ENCODE measurements at regions not wholly inside any gene's neighbourhood (a gene's known extent, or its start where the extent isn't known, plus 50 kb on each side); places are given as distances from the start of the nearest gene placed in this dataset.
"Not testable (repeated sequence)": the region's sequence is repeated elsewhere in the genome, so short reads cannot be mapped to it uniquely, and the experiment has no call there.

DNA sequence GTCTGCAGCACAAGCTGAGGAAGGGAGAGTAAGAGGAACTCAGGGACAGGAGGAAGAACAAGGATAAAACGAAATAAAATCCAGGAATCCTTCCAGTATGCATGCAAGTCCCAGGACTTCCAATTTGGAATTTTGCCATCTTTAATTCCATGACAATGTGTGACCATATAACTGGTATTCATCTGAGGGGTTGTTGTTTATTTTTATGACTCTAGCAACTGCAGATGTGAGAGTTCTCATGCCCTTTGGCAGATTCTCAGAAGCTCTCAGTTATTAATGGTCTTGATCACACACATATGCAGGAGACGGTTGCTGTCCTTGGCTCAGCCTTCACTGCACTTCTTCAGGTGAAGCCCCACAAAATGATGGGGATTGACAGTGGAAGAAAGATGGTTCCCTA is 148.2 kb downstream of the SMIM20 start:
- in situ Hi-C loops (cut with MboI; ENCODE audit: low sequenced_read_pairs): no loop called here

DNA sequence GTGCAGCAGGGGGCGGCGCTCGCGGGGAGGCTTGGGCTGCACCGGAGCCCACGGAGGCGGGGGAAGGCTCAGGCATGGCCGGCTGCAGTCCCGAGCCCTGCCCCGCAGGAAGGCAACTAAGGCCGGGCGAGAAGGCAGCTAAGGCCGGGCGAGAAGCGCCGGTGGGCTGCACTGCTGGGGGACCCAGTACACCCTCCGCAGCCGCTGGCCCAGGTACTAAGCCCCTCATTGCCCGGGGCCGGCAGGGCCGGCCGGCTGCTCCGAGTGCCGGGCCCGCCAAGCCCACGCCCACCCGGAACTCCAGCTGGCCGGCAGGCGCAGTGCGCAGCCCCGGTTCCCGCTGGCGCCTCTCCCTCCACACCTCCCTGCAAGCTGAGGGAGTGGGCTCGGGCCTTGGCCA is 150.0 kb downstream of the SMIM20 start:
- in situ Hi-C loops (cut with MboI; ENCODE audit: low sequenced_read_pairs): not testable (repeated sequence)

DNA sequence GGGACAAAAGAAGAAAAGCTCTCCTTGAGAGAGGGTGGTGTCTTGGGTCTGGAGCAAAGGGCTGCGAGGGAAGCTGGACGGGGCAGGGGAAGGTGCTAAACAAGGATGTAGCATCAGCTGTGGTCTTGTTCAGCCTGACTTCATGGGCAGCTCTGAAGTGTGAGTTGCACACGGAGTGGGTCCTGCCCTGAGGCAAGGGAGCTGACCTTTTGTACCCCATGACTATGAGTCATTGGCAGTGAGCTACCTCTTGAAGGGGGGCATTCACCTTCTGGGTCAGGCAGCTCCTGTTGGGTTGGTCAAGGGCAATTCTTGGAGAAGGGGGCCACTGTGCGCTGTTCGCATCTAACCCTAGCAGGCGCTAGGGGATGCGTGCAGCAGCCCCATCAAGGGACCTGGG is 151.8 kb downstream of the SMIM20 start:
- in situ Hi-C loops (cut with MboI; ENCODE audit: low sequenced_read_pairs): no loop called here

DNA sequence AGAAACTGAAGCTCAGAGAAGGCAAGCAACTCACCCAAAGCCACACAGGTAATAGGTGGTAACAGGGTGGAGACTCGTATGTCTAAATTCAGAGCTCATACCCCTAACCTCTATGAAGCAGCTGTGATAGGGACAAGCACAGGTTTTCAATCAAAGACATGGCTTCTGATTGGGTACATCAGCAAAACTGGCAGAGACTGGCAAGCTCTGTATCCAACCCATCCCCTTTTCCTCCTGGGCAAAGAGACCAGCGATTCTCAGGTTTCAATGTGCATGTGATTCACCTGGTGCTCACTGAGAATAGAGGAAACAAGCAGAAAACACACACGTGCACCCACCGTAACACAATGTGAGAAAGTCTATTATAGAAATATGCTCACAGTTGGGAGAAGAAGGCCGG is 153.0 kb downstream of the SMIM20 start:
- in situ Hi-C loops (cut with MboI; ENCODE audit: low sequenced_read_pairs): no loop called here

DNA sequence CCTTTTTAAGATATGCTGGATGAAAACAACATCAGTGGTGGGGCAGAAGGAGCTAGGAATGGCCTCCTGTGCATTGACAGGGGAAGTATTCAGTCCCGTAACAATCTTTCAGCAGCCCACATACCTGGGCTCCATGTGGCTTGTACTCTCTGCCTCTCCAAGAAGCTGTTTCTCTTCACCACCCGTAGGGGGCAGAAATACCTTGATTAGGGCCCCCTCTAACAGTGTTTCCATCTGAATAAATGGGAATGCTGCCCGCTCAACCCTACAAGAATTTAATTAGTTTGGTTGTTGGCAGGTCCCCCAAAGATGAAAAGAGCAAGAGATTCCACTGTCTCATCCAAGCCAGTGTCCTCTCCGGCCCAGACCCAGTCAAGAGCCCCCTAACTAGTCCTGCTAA is 155.2 kb downstream of the SMIM20 start:
- in situ Hi-C loops (cut with MboI; ENCODE audit: low sequenced_read_pairs): no loop called here

DNA sequence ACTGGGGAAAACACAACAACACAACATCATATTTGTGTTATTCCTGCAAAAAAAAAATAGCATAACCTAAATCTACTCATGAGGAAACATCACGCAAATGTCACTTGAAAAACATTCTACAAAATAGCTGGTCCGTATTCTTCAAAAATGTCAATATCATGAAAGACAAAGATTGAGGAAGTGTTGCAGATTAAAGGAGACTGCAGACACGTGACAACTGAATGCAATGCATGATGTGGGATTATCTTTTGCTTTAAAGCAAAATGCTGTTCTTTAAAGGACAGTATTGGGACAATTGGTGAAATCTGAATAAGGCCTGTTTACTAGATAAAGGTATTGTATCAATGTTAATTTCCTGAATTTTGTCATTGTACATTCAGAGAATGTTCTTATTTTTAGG is 157.7 kb downstream of the SMIM20 start:
- in situ Hi-C loops (cut with MboI; ENCODE audit: low sequenced_read_pairs): loop anchor here (10.0 kb wide), 1 partner anchor 253 kb away; the partner anchor contains the start of gene RBPJ

DNA sequence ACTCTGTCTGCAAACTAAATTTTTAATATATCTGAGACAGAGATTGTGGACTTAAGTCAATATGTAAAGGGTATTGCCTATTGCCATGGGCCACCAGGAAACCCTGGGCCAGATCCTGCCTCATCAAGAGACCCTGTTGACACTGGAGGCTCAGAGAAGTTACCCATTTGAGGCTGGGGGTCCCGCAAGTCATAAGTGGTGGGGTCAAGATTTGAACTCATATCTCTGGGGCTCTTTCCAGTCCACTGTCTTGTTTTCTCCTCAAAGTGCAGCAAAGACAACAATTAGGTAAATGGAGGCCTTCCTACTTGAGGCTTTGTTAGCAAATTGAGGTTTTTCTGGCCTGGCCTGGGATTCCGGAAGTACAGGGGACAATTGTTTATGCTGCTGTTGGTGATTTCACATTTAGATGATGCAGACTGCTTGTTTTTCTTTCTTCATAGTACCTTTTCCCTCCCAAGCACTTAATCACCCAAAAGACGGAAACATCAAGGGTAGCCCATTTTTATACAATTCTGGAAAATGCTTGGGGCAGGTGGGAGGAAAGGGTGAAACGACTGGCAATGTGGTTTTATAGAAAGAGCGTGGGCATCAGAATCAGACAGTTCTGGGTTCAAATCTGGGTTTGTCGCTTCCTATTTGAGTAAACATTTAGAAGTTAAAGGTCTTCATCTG is 160.0 kb downstream of the SMIM20 start:
- in situ Hi-C loops (cut with MboI; ENCODE audit: low sequenced_read_pairs): loop anchor here (10.0 kb wide), 1 partner anchor 251 kb away; the partner anchor contains the start of gene RBPJ

DNA sequence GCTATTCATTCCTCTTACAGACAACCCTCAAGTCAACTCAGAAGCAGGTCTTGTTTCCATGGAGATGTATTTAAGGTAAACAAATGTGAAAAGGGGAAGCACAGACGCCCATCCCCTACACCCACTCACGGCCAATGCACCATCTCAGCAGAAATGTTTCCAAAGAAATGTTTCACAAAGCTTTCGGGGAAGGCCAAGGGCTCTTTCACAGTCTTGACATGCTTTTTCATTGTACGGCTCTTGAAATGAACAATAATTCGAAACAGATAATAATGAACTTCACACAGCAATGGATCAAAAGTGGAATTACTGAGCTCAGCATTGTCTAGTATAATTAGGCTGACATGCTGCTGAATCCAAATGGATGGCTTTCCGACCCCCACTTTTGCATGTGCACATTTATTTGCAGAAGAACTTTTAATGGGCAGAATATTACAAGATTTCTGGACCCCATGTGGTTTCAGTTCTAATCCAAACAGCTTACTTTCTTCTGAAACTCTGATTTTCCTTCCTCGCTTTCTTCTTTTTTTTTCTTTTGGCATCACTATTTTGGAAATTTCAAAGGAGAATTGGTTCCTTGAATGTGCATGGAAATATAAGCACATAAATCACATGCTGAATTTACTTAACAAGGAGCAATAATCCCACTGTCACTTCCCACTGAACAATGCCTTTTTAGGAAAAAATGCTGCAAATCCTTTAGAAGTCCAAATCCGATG is 160.9 kb downstream of the SMIM20 start:
- in situ Hi-C loops (cut with MboI; ENCODE audit: low sequenced_read_pairs): loop anchor here (10.0 kb wide), 1 partner anchor 250 kb away; the partner anchor contains the start of gene RBPJ

DNA sequence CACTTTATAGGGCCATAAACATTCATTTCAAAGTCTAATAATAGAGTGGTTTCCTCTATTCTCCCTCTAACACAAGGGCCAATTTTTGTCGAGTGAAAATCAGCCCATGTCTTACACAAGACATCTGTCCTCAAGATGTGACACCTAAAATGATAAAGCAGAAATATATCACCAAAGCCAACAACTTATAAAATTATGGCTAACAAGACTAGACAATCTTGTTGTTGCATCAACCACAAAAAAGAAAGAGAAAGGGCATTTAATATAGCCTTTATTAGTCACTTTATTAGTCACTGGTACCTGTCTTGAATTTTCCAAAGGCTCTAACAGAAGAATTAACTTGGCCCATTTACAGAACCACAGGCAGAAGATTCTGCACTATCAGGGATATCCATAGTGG is 161.6 kb downstream of the SMIM20 start:
- in situ Hi-C loops (cut with MboI; ENCODE audit: low sequenced_read_pairs): loop anchor here (10.0 kb wide), 1 partner anchor 249 kb away; the partner anchor contains the start of gene RBPJ

DNA sequence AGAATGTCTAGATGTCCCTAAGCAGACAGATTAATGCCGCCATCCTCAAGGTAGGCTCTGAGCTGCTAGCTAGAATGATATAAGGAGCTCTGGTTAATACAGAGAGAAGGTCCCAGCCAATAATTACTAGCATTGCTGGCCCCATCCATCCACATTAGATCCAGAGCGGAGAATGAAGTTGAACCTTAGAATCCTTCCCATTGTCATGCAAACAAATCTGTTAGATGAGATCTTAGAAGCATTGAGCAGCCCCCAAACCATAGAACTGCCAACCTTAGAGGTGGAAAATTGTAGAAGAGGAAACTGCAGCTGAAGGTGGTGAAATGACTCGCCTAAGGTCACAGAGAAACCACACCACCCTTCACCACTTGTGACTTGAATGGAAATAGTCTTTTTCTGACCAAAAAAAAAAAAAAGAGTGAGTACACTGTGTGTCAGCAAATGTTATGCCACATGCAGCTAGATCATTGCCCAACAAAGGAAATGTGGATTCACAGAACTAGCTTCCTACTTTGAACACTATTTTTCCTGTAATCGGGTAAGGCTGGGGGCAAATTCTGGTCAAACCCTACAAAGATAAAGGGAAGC is 162.1 kb downstream of the SMIM20 start:
- in situ Hi-C loops (cut with MboI; ENCODE audit: low sequenced_read_pairs): loop anchor here (10.0 kb wide), 1 partner anchor 249 kb away; the partner anchor contains the start of gene RBPJ

DNA sequence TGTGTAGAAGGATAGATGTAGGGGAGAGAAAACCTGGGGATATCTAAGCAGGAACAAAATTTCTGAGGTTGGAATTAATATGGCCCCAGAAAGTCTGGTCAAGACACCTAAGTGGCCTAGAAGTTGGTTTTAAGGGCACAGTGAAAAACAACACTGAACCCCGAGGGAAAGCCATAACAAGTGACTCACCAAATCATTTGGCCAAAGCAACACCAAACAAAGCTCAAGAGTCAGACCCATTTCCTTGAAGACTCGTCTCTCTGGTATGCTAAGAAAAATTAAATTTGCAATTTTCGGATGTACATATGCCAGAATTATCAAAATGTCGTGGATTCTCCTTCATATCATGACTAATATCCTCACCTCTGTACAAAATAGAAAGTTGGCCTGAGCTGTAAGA is 162.9 kb downstream of the SMIM20 start:
- in situ Hi-C loops (cut with MboI; ENCODE audit: low sequenced_read_pairs): loop anchor here (10.0 kb wide), 1 partner anchor 248 kb away; the partner anchor contains the start of gene RBPJ

DNA sequence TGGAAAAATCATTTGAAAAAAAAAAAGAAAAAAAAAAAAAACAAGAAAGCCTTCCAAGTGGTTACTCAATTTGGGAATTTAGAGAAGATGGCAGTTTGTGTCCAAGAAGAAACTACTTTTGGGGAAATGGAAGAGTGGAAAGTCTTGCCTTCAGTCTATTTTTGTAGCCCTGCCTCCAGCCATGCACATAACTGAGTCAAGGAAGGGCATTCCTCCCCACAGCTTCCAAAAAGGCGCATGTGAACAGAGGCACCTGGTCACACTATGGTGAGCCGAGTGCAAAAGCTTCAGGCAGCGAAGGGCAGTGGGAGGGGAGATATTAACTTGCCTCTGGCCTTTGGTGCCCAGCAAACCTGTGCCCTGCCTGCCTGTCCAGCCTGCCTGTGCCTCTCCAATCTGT is 163.7 kb downstream of the SMIM20 start:
- in situ Hi-C loops (cut with MboI; ENCODE audit: low sequenced_read_pairs): loop anchor here (10.0 kb wide), 1 partner anchor 247 kb away; the partner anchor contains the start of gene RBPJ

DNA sequence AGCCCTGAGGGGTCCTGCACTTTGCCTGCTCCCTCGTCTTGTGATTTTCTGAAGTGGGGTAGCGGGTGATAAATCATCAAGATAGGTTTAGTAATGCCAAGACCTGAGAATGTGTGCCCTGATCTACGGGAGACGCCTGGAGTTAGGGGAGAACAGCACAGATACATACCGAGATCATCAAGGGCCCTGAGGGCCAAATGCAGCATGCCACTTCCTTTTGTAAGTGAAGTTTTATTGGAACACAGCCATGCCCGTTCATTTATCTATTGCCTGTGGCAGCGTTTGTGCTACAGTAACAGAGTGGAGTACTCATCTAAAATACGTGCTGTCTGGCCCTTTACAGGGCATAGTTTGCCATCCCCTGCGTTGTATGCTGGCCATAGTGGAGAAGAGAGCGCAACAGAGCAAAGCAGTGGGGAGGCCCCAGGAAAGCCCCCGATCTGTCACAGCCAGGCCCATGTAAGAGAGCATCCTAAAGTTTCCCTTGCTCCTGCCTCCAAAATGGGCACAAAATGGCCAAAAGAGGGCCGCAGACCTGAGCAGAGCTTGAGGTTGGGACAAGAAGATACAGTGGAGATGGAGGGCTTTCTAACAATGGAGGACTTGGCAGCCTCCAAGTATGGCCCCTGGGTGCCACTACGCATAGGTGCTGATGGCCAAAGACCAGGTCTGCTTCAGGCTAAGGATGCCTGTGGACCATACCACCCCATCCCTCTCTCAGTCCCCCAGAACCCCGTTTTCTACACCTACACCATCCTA is 167.0 kb downstream of the SMIM20 start:
- in situ Hi-C loops (cut with MboI; ENCODE audit: low sequenced_read_pairs): no loop called here

DNA sequence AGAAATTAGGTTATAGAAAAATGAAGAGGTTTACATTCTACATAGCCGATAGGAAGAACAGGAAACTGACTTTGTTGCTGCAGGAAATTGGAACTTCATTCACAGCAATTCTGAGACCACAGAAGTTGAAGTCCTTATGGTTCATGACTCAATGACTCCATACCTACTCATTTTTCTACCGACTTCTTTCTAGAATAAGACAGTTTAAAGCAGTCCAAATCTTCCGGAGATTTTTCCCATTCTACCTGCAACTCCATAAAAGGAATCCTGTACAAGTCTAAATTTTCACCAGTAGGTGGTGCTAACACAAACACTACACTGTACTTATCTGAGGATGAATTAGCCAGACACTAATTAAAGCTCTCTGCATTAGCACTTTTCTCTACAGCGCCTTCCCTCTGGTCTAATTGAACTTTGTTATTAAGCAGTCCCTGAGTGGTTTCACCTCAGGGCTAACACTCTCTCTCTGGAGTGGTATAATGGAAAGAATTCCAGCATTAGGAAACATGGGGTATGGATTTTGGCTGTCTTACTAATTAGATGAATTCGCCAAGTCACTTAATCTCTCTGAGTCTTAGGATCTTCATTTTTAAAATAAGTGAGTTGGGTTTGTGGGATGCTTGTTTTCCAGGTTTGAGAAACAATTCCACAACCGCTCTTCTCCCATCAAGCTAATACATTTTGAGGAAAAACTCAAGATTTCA is 167.9 kb downstream of the SMIM20 start:
- in situ Hi-C loops (cut with MboI; ENCODE audit: low sequenced_read_pairs): no loop called here

DNA sequence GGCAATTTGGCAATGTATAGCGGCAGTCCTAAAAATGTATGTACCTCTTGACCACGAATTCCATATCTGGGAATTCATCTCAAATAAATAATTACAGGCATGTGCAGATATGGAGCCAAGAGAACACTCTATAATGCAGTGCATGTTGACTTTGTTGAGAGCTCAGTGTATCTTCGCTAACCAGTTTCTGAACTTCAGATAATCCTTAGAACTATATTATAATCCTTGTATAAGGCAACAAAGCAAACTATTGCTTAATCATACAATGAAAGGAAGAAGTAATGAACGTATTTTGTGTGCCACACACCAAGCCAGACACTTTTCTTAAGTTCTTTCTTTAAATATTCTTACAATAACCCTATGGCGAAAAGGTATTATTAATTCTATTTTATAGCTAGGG is 168.5 kb downstream of the SMIM20 start:
- in situ Hi-C loops (cut with MboI; ENCODE audit: low sequenced_read_pairs): no loop called here

DNA sequence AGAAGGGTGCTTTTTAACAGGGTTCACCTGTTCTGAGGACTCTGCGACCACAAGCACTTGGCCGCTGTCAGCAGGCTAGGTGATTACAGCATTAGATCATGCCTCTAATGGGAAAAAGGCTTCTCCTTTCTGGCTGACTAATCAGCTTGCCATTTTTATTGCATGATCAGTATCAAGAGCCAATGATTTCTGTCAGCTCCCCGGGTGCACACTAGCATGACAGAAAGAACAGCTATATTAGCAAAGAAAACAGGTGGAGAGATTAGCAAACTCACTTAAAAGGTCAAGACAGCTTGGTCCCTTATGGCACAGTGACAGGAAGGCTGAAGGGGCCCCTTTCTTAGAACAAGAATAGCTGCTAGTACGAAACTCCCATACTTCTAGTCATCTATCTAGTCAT is 170.0 kb downstream of the SMIM20 start:
- in situ Hi-C loops (cut with MboI; ENCODE audit: low sequenced_read_pairs): no loop called here

DNA sequence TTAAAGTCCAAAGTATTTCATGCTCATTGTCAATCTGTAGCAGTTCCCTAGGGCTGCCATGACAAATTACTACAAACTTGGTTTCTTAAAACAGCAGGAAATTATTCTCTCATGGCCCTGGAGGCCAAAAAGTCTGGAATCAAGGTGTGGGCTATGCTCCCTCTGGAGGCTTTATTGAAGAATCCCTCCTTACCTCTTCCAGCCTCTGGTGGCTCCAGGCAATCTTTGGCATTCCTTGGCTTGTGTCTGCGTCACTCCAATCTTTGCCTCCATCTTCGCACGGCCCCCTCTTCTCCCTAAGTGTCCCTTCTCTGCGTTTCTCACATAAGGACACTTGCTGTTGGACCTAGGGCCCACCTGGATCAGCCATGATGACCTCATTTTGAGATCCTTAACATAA is 170.4 kb downstream of the SMIM20 start:
- in situ Hi-C loops (cut with MboI; ENCODE audit: low sequenced_read_pairs): no loop called here

DNA sequence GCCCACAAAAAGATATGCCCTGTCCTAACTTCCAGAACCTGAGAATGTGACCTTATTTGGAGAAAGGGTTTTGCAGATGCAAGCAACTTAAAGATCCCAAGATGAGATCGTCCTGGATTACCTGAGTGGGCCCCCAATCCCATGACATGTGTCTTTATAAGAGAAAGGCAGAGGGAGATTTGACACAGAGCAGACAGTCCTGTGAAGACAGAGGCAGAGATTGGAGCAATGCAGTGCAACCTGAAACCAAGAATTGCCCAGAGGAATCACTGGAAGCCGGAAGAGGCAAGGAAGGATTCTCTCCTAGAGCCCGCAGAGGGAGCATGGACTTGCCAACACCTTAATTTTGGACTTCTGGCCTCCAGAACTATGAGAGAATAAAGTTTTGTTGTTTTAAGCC is 171.5 kb downstream of the SMIM20 start:
- in situ Hi-C loops (cut with MboI; ENCODE audit: low sequenced_read_pairs): no loop called here

DNA sequence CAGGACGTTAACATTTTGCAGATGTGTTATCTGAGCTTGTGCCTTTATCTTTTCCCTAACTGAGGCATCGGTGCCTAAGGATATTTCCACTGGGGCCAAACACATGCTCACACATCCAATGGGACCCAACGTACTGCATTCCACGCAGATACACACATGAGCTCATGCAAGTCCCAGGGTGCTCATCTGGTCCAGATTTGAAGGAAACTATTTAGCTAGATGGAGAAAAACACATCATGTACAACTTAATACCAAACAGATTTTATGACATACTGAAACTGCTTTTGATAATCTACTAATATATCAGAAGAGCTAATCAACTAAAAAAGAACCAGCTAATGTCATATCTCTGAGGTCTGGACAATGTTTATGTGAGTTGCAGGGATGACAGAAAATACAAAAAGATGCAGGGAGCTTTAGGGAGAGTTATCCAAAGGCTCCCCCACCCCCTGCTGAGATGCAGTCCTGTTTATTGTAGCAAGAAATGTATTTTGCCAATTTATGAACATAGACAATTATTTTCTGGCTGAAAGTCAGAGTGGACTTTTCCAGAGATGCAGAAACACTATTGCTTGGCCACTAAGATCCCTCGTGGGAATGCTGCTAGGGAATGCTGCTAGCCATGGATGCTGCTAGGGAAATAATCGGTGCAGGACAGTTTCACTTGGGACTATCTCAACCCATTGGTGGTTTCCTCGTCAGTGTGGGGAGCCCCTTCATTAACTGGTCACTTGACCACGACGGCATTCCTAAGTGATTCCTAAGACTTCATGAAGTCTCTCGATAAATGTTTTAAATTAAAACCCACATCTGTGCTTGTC is 172.8 kb downstream of the SMIM20 start:
- in situ Hi-C loops (cut with MboI; ENCODE audit: low sequenced_read_pairs): no loop called here

Data from HL-60/S4 (cell line).